ENCODE measurements at regions not wholly inside any gene's neighbourhood (a gene's known extent, or its start where the extent isn't known, plus 50 kb on each side); places are given as distances from the start of the nearest gene placed in this dataset.

DNA sequence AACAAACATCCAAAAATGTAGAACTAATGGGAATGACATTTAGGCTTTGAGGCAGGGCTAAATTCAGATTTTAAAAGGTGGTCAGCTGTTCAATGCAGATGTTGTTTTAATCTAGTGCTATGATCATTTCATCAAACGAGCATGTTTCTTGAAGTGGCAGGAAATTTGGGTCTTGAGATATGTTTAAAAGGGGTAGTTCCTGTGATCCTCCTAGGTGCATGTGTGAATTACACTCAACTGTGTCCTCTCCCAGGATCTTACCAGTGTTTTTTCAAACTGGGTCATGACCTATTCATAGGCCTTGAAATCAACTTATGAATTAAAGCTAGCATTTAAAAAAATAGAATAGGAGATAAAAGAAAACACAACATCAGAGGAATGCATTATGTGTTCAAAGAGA is 57.4 kb upstream of the ACMSD start:
- TF ChIP-seq BACH2 (CRISPR knock-in tag; IDR thresholded peaks at IDR 0.05; ENCODE audit: borderline replicate concordance) (no peak), CSDC2 (CRISPR knock-in tag; IDR thresholded peaks at IDR 0.05) (no peak), ZNF8 (CRISPR knock-in tag; IDR thresholded peaks at IDR 0.05) (no peak), ZFP30 (CRISPR knock-in tag; IDR thresholded peaks at IDR 0.05) (no peak)
- TF ChIP-seq, protein P1, sequence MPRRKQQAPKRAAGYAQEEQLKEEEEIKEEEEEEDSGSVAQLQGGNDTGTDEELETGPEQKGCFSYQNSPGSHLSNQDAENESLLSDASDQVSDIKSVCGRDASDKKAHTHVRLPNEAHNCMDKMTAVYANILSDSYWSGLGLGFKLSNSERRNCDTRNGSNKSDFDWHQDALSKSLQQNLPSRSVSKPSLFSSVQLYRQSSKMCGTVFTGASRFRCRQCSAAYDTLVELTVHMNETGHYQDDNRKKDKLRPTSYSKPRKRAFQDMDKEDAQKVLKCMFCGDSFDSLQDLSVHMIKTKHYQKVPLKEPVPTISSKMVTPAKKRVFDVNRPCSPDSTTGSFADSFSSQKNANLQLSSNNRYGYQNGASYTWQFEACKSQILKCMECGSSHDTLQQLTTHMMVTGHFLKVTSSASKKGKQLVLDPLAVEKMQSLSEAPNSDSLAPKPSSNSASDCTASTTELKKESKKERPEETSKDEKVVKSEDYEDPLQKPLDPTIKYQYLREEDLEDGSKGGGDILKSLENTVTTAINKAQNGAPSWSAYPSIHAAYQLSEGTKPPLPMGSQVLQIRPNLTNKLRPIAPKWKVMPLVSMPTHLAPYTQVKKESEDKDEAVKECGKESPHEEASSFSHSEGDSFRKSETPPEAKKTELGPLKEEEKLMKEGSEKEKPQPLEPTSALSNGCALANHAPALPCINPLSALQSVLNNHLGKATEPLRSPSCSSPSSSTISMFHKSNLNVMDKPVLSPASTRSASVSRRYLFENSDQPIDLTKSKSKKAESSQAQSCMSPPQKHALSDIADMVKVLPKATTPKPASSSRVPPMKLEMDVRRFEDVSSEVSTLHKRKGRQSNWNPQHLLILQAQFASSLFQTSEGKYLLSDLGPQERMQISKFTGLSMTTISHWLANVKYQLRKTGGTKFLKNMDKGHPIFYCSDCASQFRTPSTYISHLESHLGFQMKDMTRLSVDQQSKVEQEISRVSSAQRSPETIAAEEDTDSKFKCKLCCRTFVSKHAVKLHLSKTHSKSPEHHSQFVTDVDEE (CRISPR knock-in tag; IDR thresholded peaks at IDR 0.05) = no peak
- no peak for ATAC-seq

DNA sequence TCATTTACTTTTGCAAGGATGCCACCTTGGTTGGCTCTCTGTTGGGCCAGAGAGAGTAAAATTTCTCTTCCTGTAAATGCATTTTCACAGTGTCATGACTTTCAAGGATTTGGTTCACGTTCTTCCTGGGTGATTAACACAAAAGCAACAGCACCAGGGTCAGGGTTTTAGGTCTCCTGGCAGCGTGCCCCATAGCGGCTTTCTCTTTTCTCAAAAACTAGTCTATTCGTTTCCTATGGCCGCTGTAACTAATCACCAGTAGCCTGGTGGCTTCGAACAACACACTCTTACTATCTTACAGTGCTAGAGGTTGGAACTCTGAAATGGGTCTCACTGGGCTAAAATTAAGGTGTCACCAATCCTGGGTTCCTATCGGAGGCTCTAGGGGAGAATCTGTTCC is 56.3 kb upstream of the ACMSD start:
- TF ChIP-seq ZC3H10 (CRISPR knock-in tag; IDR thresholded peaks at IDR 0.05) (no peak), TOX (CRISPR knock-in tag; IDR thresholded peaks at IDR 0.05; ENCODE audit: borderline replicate concordance) (no peak), ZNF8 (CRISPR knock-in tag; IDR thresholded peaks at IDR 0.05) (no peak), ISL1 (CRISPR knock-in tag; IDR thresholded peaks at IDR 0.05) (no peak), ARNTL (CRISPR knock-in tag; IDR thresholded peaks at IDR 0.05; ENCODE audit: borderline replicate concordance, low read depth) (no peak), ESRRG (CRISPR knock-in tag; IDR thresholded peaks at IDR 0.05) (no peak), PPARA (CRISPR knock-in tag; IDR thresholded peaks at IDR 0.05; ENCODE audit: borderline replicate concordance) (no peak), RARB (CRISPR knock-in tag; IDR thresholded peaks at IDR 0.05) (no peak), BACH2 (CRISPR knock-in tag; IDR thresholded peaks at IDR 0.05; ENCODE audit: borderline replicate concordance) (no peak), ZNF70 (CRISPR knock-in tag; IDR thresholded peaks at IDR 0.05) (no peak), ZFP3 (CRISPR knock-in tag; IDR thresholded peaks at IDR 0.05) (no peak)
- TF ChIP-seq, protein P1 (CRISPR knock-in tag; IDR thresholded peaks at IDR 0.05) = no peak
- TF ChIP-seq, protein P2, sequence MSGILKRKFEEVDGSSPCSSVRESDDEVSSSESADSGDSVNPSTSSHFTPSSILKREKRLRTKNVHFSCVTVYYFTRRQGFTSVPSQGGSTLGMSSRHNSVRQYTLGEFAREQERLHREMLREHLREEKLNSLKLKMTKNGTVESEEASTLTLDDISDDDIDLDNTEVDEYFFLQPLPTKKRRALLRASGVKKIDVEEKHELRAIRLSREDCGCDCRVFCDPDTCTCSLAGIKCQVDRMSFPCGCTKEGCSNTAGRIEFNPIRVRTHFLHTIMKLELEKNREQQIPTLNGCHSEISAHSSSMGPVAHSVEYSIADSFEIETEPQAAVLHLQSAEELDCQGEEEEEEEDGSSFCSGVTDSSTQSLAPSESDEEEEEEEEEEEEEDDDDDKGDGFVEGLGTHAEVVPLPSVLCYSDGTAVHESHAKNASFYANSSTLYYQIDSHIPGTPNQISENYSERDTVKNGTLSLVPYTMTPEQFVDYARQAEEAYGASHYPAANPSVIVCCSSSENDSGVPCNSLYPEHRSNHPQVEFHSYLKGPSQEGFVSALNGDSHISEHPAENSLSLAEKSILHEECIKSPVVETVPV (CRISPR knock-in tag; IDR thresholded peaks at IDR 0.05) = no peak
- TF ChIP-seq, protein P3, sequence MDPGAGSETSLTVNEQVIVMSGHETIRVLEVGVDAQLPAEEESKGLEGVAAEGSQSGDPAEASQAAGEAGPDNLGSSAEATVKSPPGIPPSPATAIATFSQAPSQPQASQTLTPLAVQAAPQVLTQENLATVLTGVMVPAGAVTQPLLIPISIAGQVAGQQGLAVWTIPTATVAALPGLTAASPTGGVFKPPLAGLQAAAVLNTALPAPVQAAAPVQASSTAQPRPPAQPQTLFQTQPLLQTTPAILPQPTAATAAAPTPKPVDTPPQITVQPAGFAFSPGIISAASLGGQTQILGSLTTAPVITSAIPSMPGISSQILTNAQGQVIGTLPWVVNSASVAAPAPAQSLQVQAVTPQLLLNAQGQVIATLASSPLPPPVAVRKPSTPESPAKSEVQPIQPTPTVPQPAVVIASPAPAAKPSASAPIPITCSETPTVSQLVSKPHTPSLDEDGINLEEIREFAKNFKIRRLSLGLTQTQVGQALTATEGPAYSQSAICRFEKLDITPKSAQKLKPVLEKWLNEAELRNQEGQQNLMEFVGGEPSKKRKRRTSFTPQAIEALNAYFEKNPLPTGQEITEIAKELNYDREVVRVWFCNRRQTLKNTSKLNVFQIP (CRISPR knock-in tag; IDR thresholded peaks at IDR 0.05; ENCODE audit: borderline replicate concordance, low read depth) = no peak
- TF ChIP-seq, protein P4, sequence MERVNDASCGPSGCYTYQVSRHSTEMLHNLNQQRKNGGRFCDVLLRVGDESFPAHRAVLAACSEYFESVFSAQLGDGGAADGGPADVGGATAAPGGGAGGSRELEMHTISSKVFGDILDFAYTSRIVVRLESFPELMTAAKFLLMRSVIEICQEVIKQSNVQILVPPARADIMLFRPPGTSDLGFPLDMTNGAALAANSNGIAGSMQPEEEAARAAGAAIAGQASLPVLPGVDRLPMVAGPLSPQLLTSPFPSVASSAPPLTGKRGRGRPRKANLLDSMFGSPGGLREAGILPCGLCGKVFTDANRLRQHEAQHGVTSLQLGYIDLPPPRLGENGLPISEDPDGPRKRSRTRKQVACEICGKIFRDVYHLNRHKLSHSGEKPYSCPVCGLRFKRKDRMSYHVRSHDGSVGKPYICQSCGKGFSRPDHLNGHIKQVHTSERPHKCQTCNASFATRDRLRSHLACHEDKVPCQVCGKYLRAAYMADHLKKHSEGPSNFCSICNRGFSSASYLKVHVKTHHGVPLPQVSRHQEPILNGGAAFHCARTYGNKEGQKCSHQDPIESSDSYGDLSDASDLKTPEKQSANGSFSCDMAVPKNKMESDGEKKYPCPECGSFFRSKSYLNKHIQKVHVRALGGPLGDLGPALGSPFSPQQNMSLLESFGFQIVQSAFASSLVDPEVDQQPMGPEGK (CRISPR knock-in tag; IDR thresholded peaks at IDR 0.05; ENCODE audit: borderline replicate concordance) = no peak
- ATAC-seq = no peak

DNA sequence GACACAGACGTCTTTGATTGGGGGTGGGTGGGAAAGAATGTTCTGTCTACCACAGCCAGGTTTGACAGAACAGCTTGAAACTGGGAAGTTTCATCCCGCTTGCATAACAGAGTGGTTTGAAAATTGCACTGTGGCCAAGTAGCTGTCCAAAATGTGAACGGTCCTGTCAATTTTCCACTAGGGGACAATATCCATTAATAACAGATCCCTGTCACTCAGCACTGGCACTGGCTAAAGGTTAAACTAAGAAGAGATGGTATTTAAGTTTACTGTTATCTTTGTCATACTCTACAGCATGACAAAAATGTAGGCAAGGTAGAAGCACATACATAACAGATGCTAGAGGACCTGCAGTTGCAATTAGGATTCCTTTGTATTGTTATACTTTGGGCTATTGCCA is 55.6 kb upstream of the ACMSD start:
- ATAC-seq = 0 out of 3 replicates have a peak, but pooled peaks have one; percentile 25
- TF ChIP-seq GLIS3 (CRISPR knock-in tag; IDR thresholded peaks at IDR 0.05) (no peak), ZC3H10 (CRISPR knock-in tag; IDR thresholded peaks at IDR 0.05) (no peak)

DNA sequence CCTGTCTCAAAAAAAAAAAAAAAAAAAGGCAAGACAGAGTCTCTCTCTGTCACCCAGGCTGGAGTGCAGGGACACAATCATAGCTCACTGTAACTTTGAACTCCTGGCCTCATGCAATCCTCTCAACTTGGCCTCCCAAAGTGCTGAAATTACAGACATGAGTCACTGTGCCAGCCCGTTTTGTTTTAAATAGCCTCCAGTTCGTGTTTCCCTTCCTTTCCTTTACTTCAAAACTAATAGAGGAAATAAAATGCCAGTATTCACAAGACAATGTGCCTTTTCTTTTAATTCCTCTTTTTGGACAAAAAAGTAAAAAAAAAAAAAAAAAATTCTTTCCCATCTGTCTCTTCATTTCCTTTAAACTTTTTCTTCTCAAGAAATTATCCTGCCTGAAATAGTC is 54.5 kb upstream of the ACMSD start:
- ATAC-seq = no peak
- no peak for TF ChIP-seq CSDC2 (CRISPR knock-in tag; IDR thresholded peaks at IDR 0.05)
- TF ChIP-seq ISL1 (CRISPR knock-in tag; IDR thresholded peaks at IDR 0.05) = no peak
- no peak for TF ChIP-seq RARB (CRISPR knock-in tag; IDR thresholded peaks at IDR 0.05)
- TF ChIP-seq, protein P2 (CRISPR knock-in tag; IDR thresholded peaks at IDR 0.05) = no peak
- no peak for TF ChIP-seq ZNF70 (CRISPR knock-in tag; IDR thresholded peaks at IDR 0.05)
- no peak for TF ChIP-seq OSR1 (CRISPR knock-in tag; IDR thresholded peaks at IDR 0.05)
- no peak for TF ChIP-seq BACH2 (CRISPR knock-in tag; IDR thresholded peaks at IDR 0.05; ENCODE audit: borderline replicate concordance)
